ENCODE measurements at regions not wholly inside any gene's neighbourhood (a gene's known extent, or its start where the extent isn't known, plus 50 kb on each side); places are given as distances from the start of the nearest gene placed in this dataset.

DNA sequence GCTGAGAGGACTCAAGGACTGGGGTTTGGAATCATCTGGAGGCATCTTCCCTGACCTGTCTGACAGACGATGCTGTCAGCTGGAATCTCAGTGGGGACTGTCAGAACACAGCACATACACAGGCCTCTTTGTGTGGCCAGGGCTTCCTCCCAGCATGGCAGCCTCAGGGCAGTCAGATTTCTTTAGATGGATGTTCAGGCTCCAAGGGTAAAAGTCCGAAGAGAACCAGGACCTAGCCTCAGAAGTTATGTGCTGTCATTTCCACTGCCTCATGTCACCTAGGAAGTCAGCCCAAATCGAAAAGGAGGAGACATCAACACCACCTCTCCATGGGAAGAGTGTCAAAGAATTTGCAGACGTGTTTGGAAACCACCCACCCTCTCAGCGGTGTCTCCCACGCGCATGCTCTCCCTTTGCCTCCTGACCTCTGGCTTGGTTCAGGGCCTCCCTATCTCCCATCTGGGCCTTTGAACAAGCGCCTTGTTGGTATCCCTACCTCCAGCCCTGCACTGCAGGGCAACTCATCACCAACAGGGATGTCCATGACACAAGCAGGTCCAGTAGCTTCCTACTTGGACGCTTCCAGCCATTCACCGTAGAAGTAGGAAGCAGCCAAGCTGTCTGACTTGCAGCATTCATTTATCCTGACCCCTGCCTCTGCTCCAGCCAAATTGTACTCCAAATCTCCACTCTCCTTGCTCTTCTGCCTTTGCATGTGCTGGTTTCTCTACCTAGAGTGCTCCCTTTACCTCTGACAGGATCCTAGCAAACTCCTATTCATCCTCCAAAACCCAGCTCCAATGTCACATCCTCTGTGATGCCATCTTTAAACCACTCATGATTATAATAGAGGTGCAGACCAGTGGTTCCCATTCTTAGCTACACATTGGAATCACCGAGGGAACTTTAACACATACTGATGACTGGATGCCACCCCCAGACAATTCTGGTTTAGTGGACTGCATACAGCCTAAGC, 121.6 kb downstream of the OAT start:
- Histone ChIP-seq H3K9ac (ENCODE audit: low read depth, low read length, poor library complexity) (no peak overlapping the region), H2BK120ac (ENCODE audit: low read depth, low read length) (no peak overlapping the region), H4K8ac (ENCODE audit: low read depth, low read length) (no peak overlapping the region), H3K14ac (ENCODE audit: low read length) (no peak overlapping the region), H2BK12ac (ENCODE audit: low read length) (no peak overlapping the region), H3K4me3 (ENCODE audit: low read length in 2 of 2) (no peak overlapping the region), H3K4ac (ENCODE audit: low read length) (no peak overlapping the region), H3K4me2 (ENCODE audit: insufficient read depth, low read length, poor library complexity, severe bottlenecking) (no peak overlapping the region), H3K18ac (ENCODE audit: low read length) (no peak overlapping the region), H2AK5ac (ENCODE audit: low read depth, low read length) (no peak overlapping the region), H3K27me3 (ENCODE audit: control insufficient read depth in 3 of 3, insufficient read depth in 3 of 3, low read depth in 1 of 3, low read length in 3 of 3) (no peaks in the 10 kb centered on the region), H3K23ac (ENCODE audit: low read depth, low read length, poor library complexity) (no peak overlapping the region), H3K27ac (replicated peaks; ENCODE audit: low read length) (no peak overlapping the region), H3K9me3 (replicated peaks in 1 of 2; ENCODE audit: control insufficient read depth in 2 of 2, insufficient read depth in 1 of 2, low read depth in 1 of 2, low read length in 2 of 2) (peaks cover 5 to 15% of the 10 kb centered on the region in 2 donors), H2BK15ac (ENCODE audit: low read length) (no peak overlapping the region), H3K36me3 (replicated peaks in 1 of 2; ENCODE audit: control insufficient read depth in 2 of 2, insufficient read depth in 2 of 2, low read length in 2 of 2) (no peaks in the 10 kb centered on the region), H2BK5ac (ENCODE audit: low read length) (no peak overlapping the region), H3K4me1 (ENCODE audit: control insufficient read depth in 2 of 2, insufficient read depth in 1 of 2, low read depth in 1 of 2, low read length in 2 of 2) (no peaks in the 10 kb centered on the region), H4K91ac (ENCODE audit: low read depth, low read length, poor library complexity) (no peak overlapping the region), H3K79me1 (ENCODE audit: low read depth, low read length) (no peaks in the 10 kb centered on the region), H2AFZ (ENCODE audit: low read length) (no peak overlapping the region)
- WGBS, 2 donors (ENCODE audit: extremely low coverage in 2 of 2, insufficient read length in 2 of 2, insufficient replicate concordance in 1 of 2) = no CpG with 5 or more reads among the region's 11 CpGs
- no peak for DNase-seq (ENCODE audit: low spot score)

DNA sequence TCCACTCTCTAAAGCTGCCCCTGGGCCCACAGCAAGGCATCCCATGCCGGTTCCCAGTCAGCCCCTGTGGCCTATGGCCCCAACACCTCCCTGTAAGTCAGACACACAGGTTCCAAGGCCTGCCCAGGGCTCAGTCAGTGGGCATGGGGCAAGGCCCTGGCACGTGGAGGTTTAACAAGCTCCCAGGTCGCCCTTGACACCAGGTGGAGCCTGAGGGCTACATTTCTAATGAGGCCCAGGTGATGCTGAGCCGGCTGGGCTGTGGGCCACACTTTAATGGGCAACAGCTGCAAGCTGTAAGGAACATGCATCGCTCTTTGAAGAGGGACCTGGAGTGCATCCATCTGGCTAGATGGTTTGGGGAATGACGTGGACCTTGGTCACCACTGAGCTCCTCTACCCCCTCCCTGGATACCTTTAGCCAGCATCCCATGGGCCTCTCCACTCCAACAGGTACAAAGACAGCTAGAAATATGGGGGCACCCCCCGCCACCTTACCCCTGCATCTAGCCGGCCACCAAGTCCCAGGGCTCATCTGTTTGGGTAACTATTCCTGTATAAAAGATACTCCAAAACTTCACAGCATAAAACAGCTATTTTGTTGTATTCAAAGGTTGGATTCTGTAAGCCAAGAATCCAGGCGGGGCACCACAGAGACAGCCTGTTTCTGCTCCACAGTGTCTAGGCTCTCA, 122.5 kb downstream of the OAT start:
- no peak overlapping the region for H2BK5ac ChIP-seq (ENCODE audit: low read length)
- no peaks in the 10 kb centered on the region for H3K27me3 ChIP-seq (ENCODE audit: control insufficient read depth in 3 of 3, insufficient read depth in 3 of 3, low read depth in 1 of 3, low read length in 3 of 3)
- H2BK15ac ChIP-seq (ENCODE audit: low read length) = no peak overlapping the region
- H3K36me3 ChIP-seq (replicated peaks in 1 of 2; ENCODE audit: control insufficient read depth in 2 of 2, insufficient read depth in 2 of 2, low read length in 2 of 2) = no peaks in the 10 kb centered on the region
- H3K18ac ChIP-seq (ENCODE audit: low read length) = peak overlapping the region; percentile 58
- no peak overlapping the region for H3K27ac ChIP-seq (replicated peaks; ENCODE audit: low read length)
- H2AK5ac ChIP-seq (ENCODE audit: low read depth, low read length) = no peak overlapping the region
- H3K4me1 ChIP-seq (ENCODE audit: control insufficient read depth in 2 of 2, insufficient read depth in 1 of 2, low read depth in 1 of 2, low read length in 2 of 2) = no peaks in the 10 kb centered on the region
- WGBS, 2 donors (ENCODE audit: extremely low coverage in 2 of 2, insufficient read length in 2 of 2, insufficient replicate concordance in 1 of 2) = no CpG with 5 or more reads among the region's 9 CpGs
- no peak overlapping the region for H2AFZ ChIP-seq (ENCODE audit: low read length)
- H3K4me2 ChIP-seq (ENCODE audit: insufficient read depth, low read length, poor library complexity, severe bottlenecking) = no peak overlapping the region
- peak overlapping the region; percentile 19 for H3K4ac ChIP-seq (ENCODE audit: low read length)
- no peak overlapping the region for H2BK12ac ChIP-seq (ENCODE audit: low read length)
- peak overlapping the region; percentile 78 for H3K23ac ChIP-seq (ENCODE audit: low read depth, low read length, poor library complexity)
- H3K4me3 ChIP-seq (ENCODE audit: low read length in 2 of 2) = no peak overlapping the region
- peaks cover 5 to 10% of the 10 kb centered on the region in 2 donors for H3K9me3 ChIP-seq (replicated peaks in 1 of 2; ENCODE audit: control insufficient read depth in 2 of 2, insufficient read depth in 1 of 2, low read depth in 1 of 2, low read length in 2 of 2)
- H4K8ac ChIP-seq (ENCODE audit: low read depth, low read length) = no peak overlapping the region
- peak overlapping the region; percentile 67 for H4K91ac ChIP-seq (ENCODE audit: low read depth, low read length, poor library complexity)
- H3K79me1 ChIP-seq (ENCODE audit: low read depth, low read length) = no peaks in the 10 kb centered on the region
- DNase-seq (ENCODE audit: low spot score) = no peak
- no peak overlapping the region for H3K14ac ChIP-seq (ENCODE audit: low read length)
- H2BK120ac ChIP-seq (ENCODE audit: low read depth, low read length) = no peak overlapping the region
- no peak overlapping the region for H3K9ac ChIP-seq (ENCODE audit: low read depth, low read length, poor library complexity)

DNA sequence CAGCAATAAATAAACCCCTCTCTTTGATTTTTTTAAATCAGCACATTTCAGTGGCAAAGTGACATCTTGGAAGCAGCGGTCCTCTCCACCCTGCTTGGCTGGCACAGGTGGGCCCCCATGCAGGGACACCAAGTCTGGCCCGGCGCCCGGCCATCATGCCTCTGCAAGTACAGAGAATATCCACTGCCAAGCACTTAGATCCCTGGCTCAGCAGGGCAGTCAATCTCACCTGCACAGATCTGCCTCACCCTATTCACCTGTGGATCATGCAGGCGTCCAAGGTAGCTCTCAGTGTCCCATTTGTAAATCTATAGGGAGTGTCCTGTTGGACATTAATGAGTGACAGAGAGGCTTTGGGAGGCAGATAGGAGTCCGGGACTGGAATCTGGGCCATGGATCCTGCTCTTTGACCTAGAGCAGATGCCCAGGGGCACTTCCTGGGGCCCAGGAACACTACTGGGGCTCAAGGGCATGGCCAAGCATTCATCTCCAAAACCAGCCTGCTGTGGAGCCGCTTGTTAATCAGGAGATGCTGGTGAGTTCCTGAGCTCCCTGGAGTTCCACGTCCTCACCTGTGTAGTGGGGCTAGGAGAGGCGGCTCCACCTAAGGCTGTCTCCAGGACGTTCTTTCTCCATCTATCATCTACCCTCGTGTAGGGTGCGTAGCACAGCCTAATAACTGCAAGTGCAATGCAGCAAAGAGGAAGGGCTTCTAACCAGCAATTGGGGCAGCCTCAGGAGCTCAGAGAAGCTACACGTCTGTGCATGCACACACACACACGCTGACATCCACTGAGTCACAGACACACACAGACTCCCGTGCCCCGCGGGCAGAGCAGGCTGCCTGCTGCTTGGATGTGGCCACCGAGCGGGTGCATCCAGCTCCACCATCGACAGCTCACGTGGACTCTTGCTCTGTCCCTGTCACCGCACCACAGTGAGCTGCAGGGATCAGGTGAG, 123.6 kb downstream of the OAT start:
- H3K9ac ChIP-seq (ENCODE audit: low read depth, low read length, poor library complexity) = no peak overlapping the region
- no peak overlapping the region for H3K18ac ChIP-seq (ENCODE audit: low read length)
- no peaks in the 10 kb centered on the region for H3K36me3 ChIP-seq (replicated peaks in 1 of 2; ENCODE audit: control insufficient read depth in 2 of 2, insufficient read depth in 2 of 2, low read length in 2 of 2)
- no peak overlapping the region for H4K8ac ChIP-seq (ENCODE audit: low read depth, low read length)
- H3K4me1 ChIP-seq (ENCODE audit: control insufficient read depth in 2 of 2, insufficient read depth in 1 of 2, low read depth in 1 of 2, low read length in 2 of 2) = no peaks in the 10 kb centered on the region
- H3K27me3 ChIP-seq (ENCODE audit: control insufficient read depth in 3 of 3, insufficient read depth in 3 of 3, low read depth in 1 of 3, low read length in 3 of 3) = no peaks in the 10 kb centered on the region
- H2BK120ac ChIP-seq (ENCODE audit: low read depth, low read length) = no peak overlapping the region
- H2BK15ac ChIP-seq (ENCODE audit: low read length) = no peak overlapping the region
- H3K79me1 ChIP-seq (ENCODE audit: low read depth, low read length) = no peaks in the 10 kb centered on the region
- no peak overlapping the region for H4K91ac ChIP-seq (ENCODE audit: low read depth, low read length, poor library complexity)
- H2BK5ac ChIP-seq (ENCODE audit: low read length) = no peak overlapping the region
- H3K4me2 ChIP-seq (ENCODE audit: insufficient read depth, low read length, poor library complexity, severe bottlenecking) = no peak overlapping the region
- no peak overlapping the region for H3K4ac ChIP-seq (ENCODE audit: low read length)
- no peak overlapping the region for H2BK12ac ChIP-seq (ENCODE audit: low read length)
- no peak overlapping the region for H3K14ac ChIP-seq (ENCODE audit: low read length)
- WGBS, 2 donors (ENCODE audit: extremely low coverage in 2 of 2, insufficient read length in 2 of 2, insufficient replicate concordance in 1 of 2) = no CpG with 5 or more reads among the region's 22 CpGs
- H2AFZ ChIP-seq (ENCODE audit: low read length) = no peak overlapping the region
- no peak for DNase-seq (ENCODE audit: low spot score)
- H3K9me3 ChIP-seq (replicated peaks in 1 of 2; ENCODE audit: control insufficient read depth in 2 of 2, insufficient read depth in 1 of 2, low read depth in 1 of 2, low read length in 2 of 2) = peaks cover 0 to 2% of the 10 kb centered on the region in 2 donors
- no peak overlapping the region for H3K4me3 ChIP-seq (ENCODE audit: low read length in 2 of 2)
- H2AK5ac ChIP-seq (ENCODE audit: low read depth, low read length) = no peak overlapping the region
- no peak overlapping the region for H3K27ac ChIP-seq (replicated peaks; ENCODE audit: low read length)
- H3K23ac ChIP-seq (ENCODE audit: low read depth, low read length, poor library complexity) = no peak overlapping the region

All from neuronal stem cell (in vitro differentiated cells).